ENCODE measurements at regions not wholly inside any gene's neighbourhood (a gene's known extent, or its start where the extent isn't known, plus 50 kb on each side); places are given as distances from the start of the nearest gene placed in this dataset.

- no peak for TF ChIP-seq MTF1 (CRISPR knock-in tag; IDR thresholded peaks at IDR 0.05; ENCODE audit: borderline replicate concordance)
- TF ChIP-seq HMGN3 (IDR thresholded peaks at IDR 0.05; ENCODE audit: borderline replicate concordance, extremely low read depth, insufficient read length, low read depth, low read length): no peak
- TF ChIP-seq SIX5 (IDR thresholded peaks at IDR 0.05; ENCODE audit: borderline replicate concordance in 1 of 2, insufficient read depth in 1 of 2, low read depth in 1 of 2, low read length in 2 of 2): no peak
- no peak for TF ChIP-seq MTA3 (IDR thresholded peaks at IDR 0.05; ENCODE audit: borderline replicate concordance)
- TF ChIP-seq TAF9B (IDR thresholded peaks at IDR 0.05; ENCODE audit: partially characterized antibody): no peak
- TF ChIP-seq TAL1 (IDR thresholded peaks at IDR 0.05): no peak
- no peak for TF ChIP-seq HMG20B (CRISPR knock-in tag; IDR thresholded peaks at IDR 0.05)
- TF ChIP-seq TFAM (CRISPR knock-in tag; conservative IDR thresholded peaks at IDR 0.05): no peak
- no peak for TF ChIP-seq ZKSCAN3 (CRISPR knock-in tag; IDR thresholded peaks at IDR 0.05)
- TF ChIP-seq PHF21A (IDR thresholded peaks at IDR 0.05; ENCODE audit: borderline replicate concordance, low read depth): no peak
- no peak for TF ChIP-seq SAFB (IDR thresholded peaks at IDR 0.05; ENCODE audit: borderline replicate concordance, low read depth, low read length)
Measured at GRCh38 chr2:106629981-106630380, 142.8 kb downstream of the CD8B2 start (continued).

- no TSS peak for BruUV-seq (replicated peaks)
- no peaks in the 10 kb centered on the region for H3K9me3 ChIP-seq (replicated peaks; ENCODE audit: control insufficient read depth, insufficient read depth, low read depth, low read length)
- WGBS (ENCODE audit: insufficient coverage, low coverage, missing lambda C conversion rate): 0% methylated on average over 1 of the region's 1 CpG
- no peak overlapping the region for H3K4me2 ChIP-seq (ENCODE audit: insufficient read depth, low read length)
- no peak overlapping the region for H3K4me3 ChIP-seq
- no peaks in the 10 kb centered on the region for H3K27me3 ChIP-seq (ENCODE audit: control insufficient read depth in 2 of 2, insufficient read depth in 2 of 2, low read length in 2 of 2)
- no peak overlapping the region for H2AFZ ChIP-seq (ENCODE audit: low read depth, low read length)
- TF ChIP-seq ARID1B (IDR thresholded peaks at IDR 0.05) (no peak), CBFA2T2 (conservative IDR thresholded peaks at IDR 0.05) (no peak), BHLHE40 (IDR thresholded peaks at IDR 0.05; ENCODE audit: low read length) (no peak), TOE1 (IDR thresholded peaks at IDR 0.05; ENCODE audit: borderline replicate concordance) (no peak), TOE1 (CRISPR knock-in tag; IDR thresholded peaks at IDR 0.05; ENCODE audit: borderline replicate concordance, low read depth) (no peak), POLR3A (IDR thresholded peaks at IDR 0.05; ENCODE audit: borderline replicate concordance, extremely low read depth, insufficient read depth, insufficient read length) (no peak), TGIF2 (CRISPR knock-in tag; IDR thresholded peaks at IDR 0.05) (no peak), SRSF9 (IDR thresholded peaks at IDR 0.05; ENCODE audit: borderline replicate concordance, low read depth, low read length) (no peak), POLR2B (IDR thresholded peaks at IDR 0.05; ENCODE audit: low read depth, partially characterized antibody) (no peak), DIDO1 (tag; IDR thresholded peaks at IDR 0.05; ENCODE audit: low read depth) (no peak), CCAR2 (IDR thresholded peaks at IDR 0.05; ENCODE audit: low read depth, low read length) (no peak), TRIM28 (IDR thresholded peaks at IDR 0.05) (no peak), GTF2A2 (tag; IDR thresholded peaks at IDR 0.05) (no peak)
- H3K36me3 ChIP-seq (ENCODE audit: control insufficient read depth, insufficient read depth, low read length): no peaks in the 10 kb centered on the region
- H3K4me1 ChIP-seq (replicated peaks in 1 of 2; ENCODE audit: control insufficient read depth in 2 of 2, insufficient read depth in 2 of 2, low read length in 2 of 2): no peaks in the 10 kb centered on the region
- no peak for DNase-seq (ENCODE audit: extremely low read depth in 1 of 4, low spot score in 3 of 4)
- no peaks in the 10 kb centered on the region for H3K79me2 ChIP-seq (ENCODE audit: control insufficient read depth, insufficient read depth, low read length)
- in situ Hi-C loops (cut with MboI) (no loop called here), intact Hi-C loops (cut with micrococcal nuclease) (no loop called here)
- no peaks in the 10 kb centered on the region for H4K20me1 ChIP-seq (replicated peaks; ENCODE audit: control insufficient read depth, insufficient read depth, low read length)
- no peak for ATAC-seq
- POLR2A ChIA-PET: interaction anchor here (1.4 kb wide), 1 partner anchor 10 kb away, joined by 3 read pairs; no protein-coding TSS in a partner anchor
- FAIRE-seq: no peak
- H3K9ac ChIP-seq (ENCODE audit: insufficient read depth in 1 of 2, low read depth in 2 of 2, low read length in 2 of 2): no peak overlapping the region
- CTCF ChIA-PET (ENCODE audit: low intra/inter-chr PET ratio): no interaction called here
- H3K9me1 ChIP-seq (ENCODE audit: control insufficient read depth, insufficient read depth, low read length): no peaks in the 10 kb centered on the region
- H3K27ac ChIP-seq (ENCODE audit: extremely low read depth, low read depth, low read length): no peak overlapping the region
Measured at GRCh38 chr2:106631281-106631680, 144.1 kb downstream of the CD8B2 start.

All from K562 (cell line).